ENCODE measurements at regions not wholly inside any gene's neighbourhood (a gene's known extent, or its start where the extent isn't known, plus 50 kb on each side); places are given as distances from the start of the nearest gene placed in this dataset.

- Mint-ChIP-seq H3K9me3 (peaks cover 22% of the 10 kb centered on the region), H3K27ac (no peak overlapping the region), H3K4me1 (ENCODE audit: low read depth) (no peaks in the 10 kb centered on the region), H3K4me3 (no peak overlapping the region), H3K36me3 (ENCODE audit: low read depth) (no peaks in the 10 kb centered on the region), H3K27me3 (ENCODE audit: insufficient read depth) (peaks cover 3% of the 10 kb centered on the region; the same call in 1 of the 2 replicates)
- TF ChIP-seq, protein P1, sequence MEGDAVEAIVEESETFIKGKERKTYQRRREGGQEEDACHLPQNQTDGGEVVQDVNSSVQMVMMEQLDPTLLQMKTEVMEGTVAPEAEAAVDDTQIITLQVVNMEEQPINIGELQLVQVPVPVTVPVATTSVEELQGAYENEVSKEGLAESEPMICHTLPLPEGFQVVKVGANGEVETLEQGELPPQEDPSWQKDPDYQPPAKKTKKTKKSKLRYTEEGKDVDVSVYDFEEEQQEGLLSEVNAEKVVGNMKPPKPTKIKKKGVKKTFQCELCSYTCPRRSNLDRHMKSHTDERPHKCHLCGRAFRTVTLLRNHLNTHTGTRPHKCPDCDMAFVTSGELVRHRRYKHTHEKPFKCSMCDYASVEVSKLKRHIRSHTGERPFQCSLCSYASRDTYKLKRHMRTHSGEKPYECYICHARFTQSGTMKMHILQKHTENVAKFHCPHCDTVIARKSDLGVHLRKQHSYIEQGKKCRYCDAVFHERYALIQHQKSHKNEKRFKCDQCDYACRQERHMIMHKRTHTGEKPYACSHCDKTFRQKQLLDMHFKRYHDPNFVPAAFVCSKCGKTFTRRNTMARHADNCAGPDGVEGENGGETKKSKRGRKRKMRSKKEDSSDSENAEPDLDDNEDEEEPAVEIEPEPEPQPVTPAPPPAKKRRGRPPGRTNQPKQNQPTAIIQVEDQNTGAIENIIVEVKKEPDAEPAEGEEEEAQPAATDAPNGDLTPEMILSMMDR (IDR thresholded peaks at IDR 0.05), result no peak
- no peak for DNase-seq
These were observed 429.9 kb upstream of the CXADR start for GRCh38 chr21:17082843-17083483.

DNA sequence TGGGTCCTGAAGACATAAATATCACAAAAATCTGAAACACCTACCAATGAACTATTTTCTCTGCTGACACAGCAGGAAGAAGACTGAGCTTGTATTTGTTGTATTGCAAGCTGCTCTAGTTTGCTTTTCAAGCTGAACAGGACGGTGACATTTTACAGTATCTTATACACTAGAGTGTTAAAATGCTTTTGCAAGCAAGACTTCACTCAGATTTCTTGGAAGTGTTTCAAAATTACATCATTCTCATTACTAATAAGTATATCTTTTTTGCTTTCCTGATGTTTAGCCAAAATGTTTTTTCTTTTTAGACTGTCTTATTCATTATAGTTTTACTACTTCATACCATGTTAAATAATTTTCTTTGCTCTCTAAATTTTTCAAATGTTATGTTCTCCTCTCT, 427.1 kb upstream of the CXADR start:
- H3K4me1 Mint-ChIP-seq (ENCODE audit: low read depth), result no peaks in the 10 kb centered on the region
- no peaks in the 10 kb centered on the region for H3K36me3 Mint-ChIP-seq (ENCODE audit: low read depth)
- H3K27ac Mint-ChIP-seq, result no peak overlapping the region
- peaks cover 34% of the 10 kb centered on the region for H3K9me3 Mint-ChIP-seq
- H3K4me3 Mint-ChIP-seq, result no peak overlapping the region
- H3K27me3 Mint-ChIP-seq (ENCODE audit: insufficient read depth), result peaks cover 3% of the 10 kb centered on the region; the same call in 1 of the 2 replicates
- DNase-seq, result no peak
- TF ChIP-seq, protein P1 (IDR thresholded peaks at IDR 0.05), result no peak

GRCh38 chr21:17088500-17088899, 424.3 kb upstream of the CXADR start:
- no peak for DNase-seq
- H3K9me3 Mint-ChIP-seq, result peaks cover 23% of the 10 kb centered on the region
- H3K4me3 Mint-ChIP-seq, result no peak overlapping the region
- TF ChIP-seq, protein P1 (IDR thresholded peaks at IDR 0.05), result no peak
- no peaks in the 10 kb centered on the region for H3K36me3 Mint-ChIP-seq (ENCODE audit: low read depth)
- H3K27ac Mint-ChIP-seq, result no peak overlapping the region
- no peaks in the 10 kb centered on the region; the same call in 1 of the 2 replicates for H3K27me3 Mint-ChIP-seq (ENCODE audit: insufficient read depth)
- H3K4me1 Mint-ChIP-seq (ENCODE audit: low read depth), result no peaks in the 10 kb centered on the region

- TF ChIP-seq, protein P1 (IDR thresholded peaks at IDR 0.05), result no peak
- Mint-ChIP-seq H3K4me3 (no peak overlapping the region), H3K27me3 (ENCODE audit: insufficient read depth) (no peaks in the 10 kb centered on the region; the same call in 1 of the 2 replicates), H3K4me1 (ENCODE audit: low read depth) (no peaks in the 10 kb centered on the region), H3K36me3 (ENCODE audit: low read depth) (no peaks in the 10 kb centered on the region), H3K27ac (no peak overlapping the region), H3K9me3 (peaks cover 21% of the 10 kb centered on the region)
- no peak for DNase-seq
These were observed 423.8 kb upstream of the CXADR start for GRCh38 chr21:17089091-17089491.

- TF ChIP-seq, protein P1 (IDR thresholded peaks at IDR 0.05), result no peak
- H3K9me3 Mint-ChIP-seq, result peaks cover 52% of the 10 kb centered on the region
- H3K4me3 Mint-ChIP-seq, result no peak overlapping the region
- DNase-seq, result no peak
- H3K27ac Mint-ChIP-seq, result no peak overlapping the region
- H3K4me1 Mint-ChIP-seq (ENCODE audit: low read depth), result no peaks in the 10 kb centered on the region
- peaks cover 5% of the 10 kb centered on the region; the same call in 1 of the 2 replicates for H3K36me3 Mint-ChIP-seq (ENCODE audit: low read depth)
- no peaks in the 10 kb centered on the region for H3K27me3 Mint-ChIP-seq (ENCODE audit: insufficient read depth)
These were observed 411.1 kb upstream of the CXADR start for GRCh38 chr21:17101696-17102095.

All from HFFc6 (cell line).